Fibroblast of upper back skin (primary cell): ENCODE measurements at regions not wholly inside any gene's neighbourhood (a gene's known extent, or its start where the extent isn't known, plus 50 kb on each side); places are given as distances from the start of the nearest gene placed in this dataset.

ENCODE experiments used
- DNase-seq: peaks from one replicate; pipeline ENCODE4 v3.0.0-alpha.2; 2013

DNA sequence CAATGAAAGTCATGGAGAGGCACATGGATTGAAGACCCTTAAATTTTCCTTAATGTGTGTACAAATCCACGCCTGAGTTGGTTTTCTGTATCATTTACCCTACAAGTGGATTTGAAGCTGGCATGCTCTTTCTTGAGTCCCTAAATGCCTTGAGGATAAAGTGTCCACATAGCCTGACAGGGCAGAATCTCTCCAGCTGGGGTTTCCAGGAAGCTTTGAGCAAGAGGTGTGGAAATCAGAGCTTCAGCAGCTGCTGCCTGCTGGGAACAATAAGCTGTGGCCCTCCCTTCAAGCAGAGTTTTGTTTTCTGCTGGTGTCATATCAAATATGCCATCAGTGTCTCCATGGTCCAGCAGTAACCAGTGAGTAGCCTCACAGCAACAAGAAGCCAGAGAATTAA is 120.3 kb upstream of the SERTM1 start:
- DNase-seq = no peak

DNA sequence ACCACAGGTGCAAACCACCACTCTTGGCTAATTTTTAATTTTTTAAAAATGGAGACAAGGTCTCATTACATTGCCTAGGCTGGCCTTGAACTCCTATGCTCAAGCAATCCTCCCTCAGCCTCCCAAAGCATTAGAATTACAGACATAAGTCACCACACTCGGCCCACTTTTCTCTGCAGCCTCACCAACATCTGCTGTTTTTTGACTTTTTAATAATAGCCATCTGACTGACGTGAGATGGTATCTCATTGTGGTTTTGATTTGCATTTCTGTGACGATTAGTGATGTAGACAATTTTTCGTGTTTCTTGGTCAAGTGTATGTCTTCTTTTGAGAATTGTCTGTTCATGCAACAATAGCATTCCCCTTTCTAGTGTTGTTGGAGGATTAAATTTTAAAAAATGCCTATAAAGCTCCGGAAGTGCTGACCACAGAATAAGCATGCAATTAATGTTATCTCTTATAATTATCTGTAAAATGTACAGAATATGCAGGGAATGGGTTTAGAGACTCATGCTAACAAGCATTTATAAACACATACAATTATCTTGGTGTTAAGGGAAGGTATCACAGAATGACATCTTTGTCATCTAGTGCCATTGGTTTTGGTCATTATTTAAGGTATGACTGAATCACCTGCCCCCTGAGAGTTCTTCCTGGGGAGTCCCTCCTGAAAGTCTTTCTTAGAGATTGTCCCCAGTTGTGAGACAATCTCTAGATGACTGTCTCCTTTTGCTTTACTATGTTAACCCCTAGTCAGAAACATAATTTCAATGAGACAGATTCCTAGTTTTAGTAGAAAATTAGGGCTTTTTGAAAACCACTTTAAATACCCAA is 118.5 kb upstream of the SERTM1 start:
- DNase-seq = no peak

- DNase-seq = no peak
Measured at GRCh38 chr13:36559375-36559774, 114.4 kb upstream of the SERTM1 start.

DNA sequence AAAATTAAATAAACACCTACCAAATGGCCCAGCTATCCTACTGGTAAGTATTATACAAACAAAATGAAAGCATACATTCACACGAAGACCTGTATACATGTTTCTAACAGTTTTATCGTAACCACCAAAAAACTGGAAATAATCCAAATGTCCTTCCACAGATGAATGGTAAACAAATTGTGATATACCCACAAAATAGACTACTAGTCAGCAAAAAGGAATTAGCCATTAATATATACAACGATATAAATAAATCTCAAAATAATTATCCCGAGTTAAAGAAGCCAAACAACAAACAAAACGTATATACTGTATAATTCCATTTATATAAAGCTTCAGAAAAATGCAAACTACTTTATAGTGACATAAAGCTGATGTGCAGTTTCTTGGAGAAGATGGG is 106.3 kb upstream of the SERTM1 start:
- DNase-seq = no peak

DNA sequence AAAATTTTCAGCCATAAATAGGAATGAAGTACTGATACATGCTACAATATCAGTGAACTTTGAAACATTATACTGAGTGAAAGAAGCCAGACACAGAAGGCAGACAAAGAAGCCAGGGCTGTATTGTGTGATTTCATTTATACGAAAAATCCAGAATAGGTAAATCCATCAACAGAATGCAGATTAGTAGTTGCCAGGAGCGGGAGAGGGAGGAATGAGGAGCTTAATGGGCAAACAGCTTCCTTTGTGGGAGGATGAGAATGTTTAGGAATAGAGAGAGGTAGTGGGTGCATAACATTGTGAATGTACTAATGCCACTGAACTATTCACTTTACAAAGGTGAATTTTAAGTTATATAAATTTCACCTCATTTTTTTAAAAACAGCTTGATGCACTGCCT is 103.3 kb upstream of the SERTM1 start:
- no peak for DNase-seq

GRCh38 chr13:36571444-36571843 is 102.4 kb upstream of the SERTM1 start:
- no peak for DNase-seq

- no peak for DNase-seq
Measured at GRCh38 chr13:36582977-36583376, 90.8 kb upstream of the SERTM1 start.

- DNase-seq = no peak
Measured at GRCh38 chr13:36599641-36600040, 74.2 kb upstream of the SERTM1 start.

DNA sequence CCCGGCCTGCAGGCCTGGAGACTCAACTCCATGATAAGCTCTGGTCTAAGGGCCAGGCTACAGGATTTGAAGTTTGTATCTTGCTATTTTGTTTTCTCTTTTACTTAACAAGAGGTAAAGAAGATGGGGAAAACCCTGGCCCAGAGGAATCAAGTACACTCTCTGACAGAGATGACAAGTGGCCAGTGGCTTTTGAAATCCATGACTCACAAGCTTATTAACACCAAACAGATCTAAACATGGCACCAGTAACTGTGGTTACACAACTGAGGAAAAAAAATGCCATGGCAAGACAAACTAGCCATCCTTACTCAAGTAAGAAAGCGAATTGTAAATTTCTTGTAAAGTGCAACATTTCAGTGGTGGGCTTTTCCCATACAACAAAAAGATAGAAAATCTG is 72.6 kb upstream of the SERTM1 start:
- DNase-seq = no peak

GRCh38 chr13:36606060-36606459 is 67.8 kb upstream of the SERTM1 start:
- no peak for DNase-seq

DNA sequence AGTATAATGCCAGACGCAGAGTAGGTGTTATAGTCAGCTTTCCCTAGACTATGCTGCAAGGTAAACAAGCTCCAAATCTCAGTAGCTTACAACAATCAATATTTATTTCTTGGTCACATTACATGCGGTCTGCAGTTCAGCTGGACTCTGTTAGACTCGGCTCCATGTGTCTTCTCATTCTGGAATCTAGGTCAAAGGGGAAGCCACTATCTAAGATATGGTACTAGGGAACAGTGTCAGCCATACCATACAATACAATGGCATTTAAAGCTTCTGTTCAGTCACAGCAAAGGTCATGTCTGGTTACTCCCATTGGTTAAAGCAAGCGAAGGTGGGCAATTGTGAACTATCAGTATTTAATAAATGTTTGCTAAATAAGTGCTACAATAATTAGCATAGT is 65.3 kb upstream of the SERTM1 start:
- no peak for DNase-seq

- no peak for DNase-seq
Measured at GRCh38 chr13:36612230-36612629, 61.6 kb upstream of the SERTM1 start.

DNA sequence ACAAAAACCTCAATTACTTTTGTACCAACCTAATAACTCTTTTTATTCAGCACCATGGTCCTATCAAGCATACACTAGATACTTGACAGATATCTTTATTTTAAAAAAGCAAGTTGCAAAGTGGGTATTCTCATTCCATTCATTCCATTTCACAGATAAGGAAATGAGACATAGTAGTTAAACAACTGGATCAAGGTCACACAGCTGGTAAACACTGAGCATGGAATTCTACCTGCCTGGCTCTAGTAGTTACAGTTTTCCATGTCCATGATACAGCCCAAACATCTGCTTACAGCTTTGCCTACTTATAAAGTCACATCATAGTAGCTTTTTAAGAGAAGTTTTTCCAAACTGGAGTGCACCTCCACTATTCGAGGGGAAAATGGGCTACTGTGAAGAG is 57.1 kb upstream of the SERTM1 start:
- no peak for DNase-seq

DNA sequence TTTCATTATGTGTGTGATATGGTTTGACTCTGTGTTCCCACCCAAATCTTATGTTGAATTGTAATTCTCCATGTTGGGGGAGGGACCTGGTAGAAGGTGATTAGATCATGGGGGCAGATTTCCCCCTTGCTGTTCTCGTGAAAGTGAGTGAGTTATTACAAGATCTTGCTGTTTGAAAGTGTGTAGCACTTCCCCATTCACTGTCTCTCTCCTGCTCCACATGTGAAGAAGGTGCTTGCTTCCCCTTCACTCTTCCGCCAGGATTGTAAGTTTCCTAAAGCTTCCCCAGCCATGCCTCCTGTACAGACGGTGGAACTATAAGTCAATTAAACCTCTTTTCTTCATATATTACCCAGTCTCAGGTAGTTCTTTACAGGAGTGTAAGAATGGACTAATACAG is 54.3 kb upstream of the SERTM1 start:
- DNase-seq = no peak
